GM18907 (cell line): ENCODE measurements at regions not wholly inside any gene's neighbourhood (a gene's known extent, or its start where the extent isn't known, plus 50 kb on each side); places are given as distances from the start of the nearest gene placed in this dataset.
"Not testable (repeated sequence)": the region's sequence is repeated elsewhere in the genome, so short reads cannot be mapped to it uniquely, and the experiment has no call there.

Experiments used
- ATAC-seq: cut with Tn5 transposase; IDR thresholded peaks from one replicate; pipeline ENCODE4 v1.9.1; 2021; ENCODE audit warnings: mild to moderate bottlenecking, moderate library complexity; ENCODE audit not compliant: unreplicated experiment

GRCh38 chr12:84157170-84157569, 755.4 kb downstream of the SLC6A15 start:
- no peak for ATAC-seq

GRCh38 chr12:84154991-84155930, 757.3 kb downstream of the SLC6A15 start:
- ATAC-seq: not testable (repeated sequence)

GRCh38 chr12:84154439-84154990, 758.1 kb downstream of the SLC6A15 start:
- ATAC-seq: not testable (repeated sequence)

- ATAC-seq: no peak
Observed at GRCh38 chr12:84150201-84150600, 762.4 kb downstream of the SLC6A15 start.

- no peak for ATAC-seq
Observed at GRCh38 chr12:84148335-84148734, 764.3 kb downstream of the SLC6A15 start.

- no peak for ATAC-seq
Observed at GRCh38 chr12:84136862-84137367, 775.7 kb downstream of the SLC6A15 start.

- ATAC-seq: no peak
Observed at GRCh38 chr12:84135586-84136279, 776.9 kb downstream of the SLC6A15 start.

GRCh38 chr12:84134797-84135366, 777.7 kb downstream of the SLC6A15 start:
- ATAC-seq: no peak

GRCh38 chr12:84131076-84131475, 781.5 kb downstream of the SLC6A15 start:
- no peak for ATAC-seq

- no peak for ATAC-seq
Observed at GRCh38 chr12:84128117-84128991, 784.2 kb downstream of the SLC6A15 start.

GRCh38 chr12:84124211-84124610, 788.4 kb downstream of the SLC6A15 start:
- no peak for ATAC-seq

GRCh38 chr12:84117190-84117589, 795.4 kb downstream of the SLC6A15 start:
- no peak for ATAC-seq

GRCh38 chr12:84113666-84114065, 798.9 kb downstream of the SLC6A15 start:
- no peak for ATAC-seq

GRCh38 chr12:84103886-84104285, 808.7 kb downstream of the SLC6A15 start:
- ATAC-seq: not testable (repeated sequence)

GRCh38 chr12:84101963-84102362, 810.6 kb downstream of the SLC6A15 start:
- not testable (repeated sequence) for ATAC-seq

- not testable (repeated sequence) for ATAC-seq
Observed at GRCh38 chr12:84099591-84099990, 813.0 kb downstream of the SLC6A15 start.

GRCh38 chr12:84091651-84092050, 820.9 kb downstream of the SLC6A15 start:
- ATAC-seq: no peak

- ATAC-seq: no peak
Observed at GRCh38 chr12:84089356-84089755, 823.2 kb downstream of the SLC6A15 start.

- no peak for ATAC-seq
Observed at GRCh38 chr12:84085046-84085445, 827.6 kb downstream of the SLC6A15 start.

- no peak for ATAC-seq
Observed at GRCh38 chr12:84079626-84080025, 833.0 kb downstream of the SLC6A15 start.
